ENCODE measurements at regions not wholly inside any gene's neighbourhood (a gene's known extent, or its start where the extent isn't known, plus 50 kb on each side); places are given as distances from the start of the nearest gene placed in this dataset.

GRCh38 chr2:59900728-59901452 lies 652.6 kb downstream of the BCL11A start:
- CTCF ChIA-PET: no interaction called here
- POLR2A ChIA-PET: no interaction called here

DNA sequence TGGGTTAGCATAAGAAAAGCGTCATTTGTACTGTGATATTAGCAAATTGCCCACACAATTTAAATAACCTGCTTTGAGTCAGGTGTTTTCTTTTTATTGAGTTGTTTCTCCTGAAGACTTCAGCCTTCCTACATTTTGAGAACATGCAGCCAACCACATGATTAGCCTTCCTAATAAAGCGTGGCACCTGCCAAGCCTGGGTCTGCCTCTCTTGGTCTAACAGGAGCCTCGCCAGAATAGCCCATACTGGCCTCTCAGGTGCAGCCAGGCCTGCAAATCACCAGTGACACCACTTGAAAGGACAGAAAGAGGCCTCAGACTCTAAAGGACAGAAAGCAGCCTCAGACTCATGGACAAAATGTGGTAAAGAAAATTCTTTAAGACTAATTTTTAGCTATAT lies 653.8 kb downstream of the BCL11A start:
- ChIA-PET POLR2A (no interaction called here), CTCF (no interaction called here)

DNA sequence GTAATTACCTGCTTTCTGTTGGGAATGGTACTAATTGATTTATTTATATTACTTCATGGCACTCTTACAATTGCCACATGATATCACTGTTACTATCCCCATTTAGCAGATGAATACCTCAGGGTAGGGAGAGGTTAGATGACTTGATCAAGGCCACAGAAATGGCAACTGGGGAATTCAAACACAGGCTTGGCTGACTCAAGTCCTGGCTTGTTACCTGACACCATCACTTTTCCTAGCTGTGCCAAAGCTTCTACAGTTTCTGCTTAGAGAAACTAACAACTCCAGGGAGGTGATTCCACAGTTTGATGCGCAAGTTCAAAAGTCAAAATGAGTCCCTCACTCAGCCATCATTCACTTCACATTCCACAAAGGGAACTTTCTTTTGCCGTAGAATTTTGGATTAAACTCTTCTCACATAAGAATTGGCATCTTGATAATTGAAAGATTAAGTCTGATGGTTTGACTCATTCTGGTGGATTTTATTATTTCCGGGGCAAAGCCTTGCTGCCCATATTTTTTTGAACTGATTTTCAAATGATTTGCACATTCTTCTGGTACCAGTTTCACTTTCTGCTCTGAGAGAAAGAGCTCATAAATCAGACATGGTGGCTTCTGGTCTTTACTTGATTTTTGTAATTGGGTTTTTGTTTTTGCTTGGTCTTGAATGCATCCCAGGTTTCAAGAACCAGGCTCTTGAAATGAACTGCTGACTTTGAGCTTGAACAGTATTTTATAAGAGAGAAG lies 656.8 kb downstream of the BCL11A start:
- POLR2A ChIA-PET: no interaction called here
- CTCF ChIA-PET: no interaction called here

DNA sequence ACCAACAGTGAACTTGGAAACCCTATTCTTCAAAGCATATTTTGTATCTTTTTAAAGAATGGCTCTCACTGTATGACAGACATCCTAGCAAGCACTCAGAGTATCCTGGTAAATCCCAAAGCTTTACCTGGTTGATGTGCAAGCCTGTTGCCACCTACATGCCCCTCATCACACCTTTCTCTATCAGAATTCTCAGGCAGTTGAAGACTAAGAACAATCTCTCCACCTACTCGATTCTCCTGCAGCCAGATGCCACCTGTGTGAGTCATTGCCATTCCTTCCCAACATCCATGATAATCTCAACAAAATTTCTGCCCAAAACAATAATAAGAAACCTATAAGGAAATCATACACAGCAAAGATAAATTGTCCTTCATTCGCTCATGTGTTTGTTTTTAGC lies 659.8 kb downstream of the BCL11A start:
- POLR2A ChIA-PET: no interaction called here
- CTCF ChIA-PET: no interaction called here

GRCh38 chr2:59892398-59892797 lies 661.1 kb downstream of the BCL11A start:
- POLR2A ChIA-PET: no interaction called here
- CTCF ChIA-PET: no interaction called here

GRCh38 chr2:59889305-59889704 lies 664.1 kb downstream of the BCL11A start:
- ChIA-PET CTCF (no interaction called here), POLR2A (no interaction called here)

GRCh38 chr2:59888706-59889105 lies 664.7 kb downstream of the BCL11A start:
- ChIA-PET CTCF (no interaction called here), POLR2A (no interaction called here)

- POLR2A ChIA-PET: no interaction called here
- CTCF ChIA-PET: no interaction called here
Measured at GRCh38 chr2:59888015-59888414, 665.4 kb downstream of the BCL11A start.

DNA sequence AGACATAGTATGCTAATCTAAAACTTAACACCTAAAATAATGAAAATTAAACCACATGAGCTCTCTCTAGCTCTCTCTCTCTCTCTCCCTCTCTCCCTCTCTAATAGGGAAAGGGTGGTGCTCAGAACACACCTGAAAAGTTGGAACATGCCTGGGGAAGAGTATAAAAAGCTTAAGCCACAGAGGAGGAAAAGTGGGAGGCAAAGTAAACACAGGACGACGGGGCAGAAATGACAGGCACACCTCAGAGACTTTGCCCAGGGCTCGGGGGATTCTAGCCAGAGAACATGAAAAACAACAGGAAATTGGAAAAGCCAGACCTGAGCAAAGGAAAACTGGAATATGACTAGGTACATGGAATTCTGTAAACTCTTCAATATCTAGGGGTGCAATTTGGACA lies 666.1 kb downstream of the BCL11A start:
- POLR2A ChIA-PET: no interaction called here
- CTCF ChIA-PET: no interaction called here

GRCh38 chr2:59886759-59887158 lies 666.7 kb downstream of the BCL11A start:
- ChIA-PET POLR2A (no interaction called here), CTCF (no interaction called here)

GRCh38 chr2:59885541-59885940 lies 667.9 kb downstream of the BCL11A start:
- ChIA-PET CTCF (no interaction called here), POLR2A (no interaction called here)

- ChIA-PET CTCF (no interaction called here), POLR2A (no interaction called here)
Measured at GRCh38 chr2:59884166-59884565, 669.3 kb downstream of the BCL11A start.

DNA sequence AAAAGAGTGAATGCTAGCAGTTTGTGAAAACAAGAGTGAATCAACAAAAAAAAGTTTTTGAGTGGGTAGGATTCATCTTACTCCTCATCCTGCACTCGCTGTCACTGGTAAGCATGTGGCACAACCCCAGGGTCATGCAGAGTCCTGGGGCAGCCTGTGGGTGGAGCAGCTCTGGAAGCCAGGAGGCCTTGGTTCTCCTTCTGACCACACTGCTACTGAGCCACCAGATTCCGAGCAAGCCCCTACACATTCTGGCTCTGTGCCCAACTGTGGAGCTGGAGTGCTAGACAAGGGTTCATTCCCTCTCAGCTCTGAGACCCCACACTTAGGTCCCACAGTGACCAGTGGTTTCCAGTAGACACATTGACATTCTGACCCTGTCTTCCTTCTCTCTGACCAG lies 670.6 kb downstream of the BCL11A start:
- POLR2A ChIA-PET: no interaction called here
- CTCF ChIA-PET: no interaction called here

- POLR2A ChIA-PET: no interaction called here
- CTCF ChIA-PET: no interaction called here
Measured at GRCh38 chr2:59882279-59882678, 671.2 kb downstream of the BCL11A start.

- ChIA-PET POLR2A (no interaction called here), CTCF (no interaction called here)
Measured at GRCh38 chr2:59881218-59881617, 672.2 kb downstream of the BCL11A start.

DNA sequence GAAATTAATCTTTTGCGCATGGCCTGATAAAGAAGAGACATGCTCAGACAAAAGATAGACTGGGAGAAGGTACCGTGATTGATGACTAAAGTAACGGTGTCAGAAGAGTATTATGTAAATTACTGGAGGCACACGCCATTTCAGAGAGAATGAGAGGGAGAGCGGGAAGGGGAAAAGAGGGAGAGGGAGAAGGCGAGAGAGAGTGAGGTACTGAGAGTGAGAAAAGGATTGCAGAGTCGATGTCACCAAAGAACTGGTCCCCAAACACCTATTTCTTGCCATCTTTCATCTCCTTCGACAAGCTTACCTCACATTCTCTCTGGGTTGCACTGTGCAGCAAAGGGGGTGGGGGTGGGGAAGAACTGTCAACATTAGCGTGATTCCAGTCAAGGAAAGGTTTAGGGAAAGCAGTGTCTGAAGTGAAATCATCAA lies 673.7 kb downstream of the BCL11A start:
- POLR2A ChIA-PET: no interaction called here

DNA sequence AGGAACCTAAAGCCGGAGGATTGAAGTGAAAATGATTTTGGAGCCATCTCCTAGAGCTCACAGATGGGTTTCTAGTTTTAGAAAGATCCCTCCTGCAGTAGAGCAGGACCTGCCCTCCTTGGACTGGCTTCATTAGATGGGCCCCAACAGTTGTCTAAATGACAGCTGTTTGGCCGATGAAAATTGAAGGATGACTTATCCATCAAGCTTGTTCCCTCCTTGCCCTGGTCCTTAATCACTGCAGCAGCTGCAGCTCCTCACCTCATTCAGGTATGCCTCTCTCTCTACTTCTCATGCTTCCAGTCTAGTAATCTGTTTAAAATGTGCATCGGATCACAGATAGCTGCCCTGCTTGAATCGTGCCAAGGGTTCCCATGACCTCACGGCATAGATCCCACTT lies 677.6 kb downstream of the BCL11A start:
- POLR2A ChIA-PET: no interaction called here
- CTCF ChIA-PET: no interaction called here

More for the DNA sequence above, 673.7 kb downstream of the BCL11A start:
- CTCF ChIA-PET: no interaction called here

- CTCF ChIA-PET: no interaction called here
- POLR2A ChIA-PET: no interaction called here
Measured at GRCh38 chr2:59874971-59875755, 678.3 kb downstream of the BCL11A start.

GRCh38 chr2:59874361-59874760 lies 679.1 kb downstream of the BCL11A start:
- CTCF ChIA-PET: no interaction called here
- POLR2A ChIA-PET: no interaction called here

DNA sequence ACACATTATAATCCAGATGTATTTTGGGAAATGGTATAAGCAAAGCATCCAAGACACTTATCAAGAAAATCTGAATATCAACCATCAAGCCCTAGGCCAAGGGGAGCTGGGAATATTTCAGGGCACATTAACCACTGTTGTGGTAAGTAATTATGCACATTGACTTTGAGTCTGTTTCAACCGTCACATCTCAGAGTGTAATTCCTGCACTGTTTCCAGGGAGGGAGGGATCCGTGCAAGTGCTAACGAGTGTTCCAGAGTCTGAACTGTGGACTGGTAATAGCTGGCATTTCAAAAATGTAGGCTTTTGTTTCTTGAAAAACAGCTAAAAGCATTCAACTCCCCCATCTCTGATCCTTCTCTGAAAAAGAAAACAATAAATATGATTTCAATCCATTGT lies 681.6 kb downstream of the BCL11A start:
- POLR2A ChIA-PET: no interaction called here
- CTCF ChIA-PET: no interaction called here

DNA sequence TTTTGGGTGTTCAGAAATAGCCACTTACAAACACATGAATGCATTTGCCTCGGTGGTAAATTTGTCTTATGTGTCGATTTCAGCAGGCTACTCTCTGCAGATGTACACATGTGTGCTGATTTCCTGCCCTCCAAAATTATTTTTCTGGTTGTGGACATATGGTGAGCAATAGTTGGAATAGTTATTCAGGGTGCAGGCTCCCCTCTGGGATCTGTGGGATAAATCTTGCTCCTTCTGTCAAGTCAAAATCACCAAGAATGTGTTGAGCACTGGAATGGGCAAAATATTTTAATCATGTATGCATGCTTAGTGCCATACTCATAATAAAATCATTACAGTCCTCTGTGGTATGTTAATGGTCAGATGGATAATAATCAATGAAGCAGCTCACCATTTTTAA lies 684.5 kb downstream of the BCL11A start:
- CTCF ChIA-PET: no interaction called here
- POLR2A ChIA-PET: no interaction called here

Measured in activated CD8-positive, alpha-beta memory T cell treated with anti-CD3 and anti-CD28 coated beads for 36 hours (primary cell).